NCI-H1105 treated with DMSO at 0.1 percent for 48 hours (cell line): ENCODE measurements at regions not wholly inside any gene's neighbourhood (a gene's known extent, or its start where the extent isn't known, plus 50 kb on each side); places are given as distances from the start of the nearest gene placed in this dataset.

Experiments used
- DNase-seq: peaks from one replicate; lab custom pipeline; 2025; lab: John Stamatoyannopoulos, UW

DNA sequence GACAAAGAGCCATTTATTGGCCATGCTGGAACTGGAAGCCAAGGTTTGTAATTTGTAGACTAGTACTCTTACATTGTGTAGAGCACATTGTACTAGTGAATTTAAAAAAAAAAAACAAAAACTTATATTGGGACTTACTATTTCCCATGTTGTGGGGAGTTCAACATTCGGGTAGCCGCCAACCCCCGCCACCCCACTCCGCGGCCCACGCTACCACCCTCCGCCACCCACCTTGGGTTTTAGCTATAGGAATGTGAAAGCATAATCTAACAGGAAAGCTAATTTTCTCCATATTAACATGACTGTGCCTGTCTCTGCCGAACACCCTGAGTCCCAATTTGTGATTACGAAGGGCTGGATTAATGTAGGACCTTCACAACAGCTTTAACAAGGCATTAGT lies 275.8 kb downstream of the FIGN start:
- no peak for DNase-seq

DNA sequence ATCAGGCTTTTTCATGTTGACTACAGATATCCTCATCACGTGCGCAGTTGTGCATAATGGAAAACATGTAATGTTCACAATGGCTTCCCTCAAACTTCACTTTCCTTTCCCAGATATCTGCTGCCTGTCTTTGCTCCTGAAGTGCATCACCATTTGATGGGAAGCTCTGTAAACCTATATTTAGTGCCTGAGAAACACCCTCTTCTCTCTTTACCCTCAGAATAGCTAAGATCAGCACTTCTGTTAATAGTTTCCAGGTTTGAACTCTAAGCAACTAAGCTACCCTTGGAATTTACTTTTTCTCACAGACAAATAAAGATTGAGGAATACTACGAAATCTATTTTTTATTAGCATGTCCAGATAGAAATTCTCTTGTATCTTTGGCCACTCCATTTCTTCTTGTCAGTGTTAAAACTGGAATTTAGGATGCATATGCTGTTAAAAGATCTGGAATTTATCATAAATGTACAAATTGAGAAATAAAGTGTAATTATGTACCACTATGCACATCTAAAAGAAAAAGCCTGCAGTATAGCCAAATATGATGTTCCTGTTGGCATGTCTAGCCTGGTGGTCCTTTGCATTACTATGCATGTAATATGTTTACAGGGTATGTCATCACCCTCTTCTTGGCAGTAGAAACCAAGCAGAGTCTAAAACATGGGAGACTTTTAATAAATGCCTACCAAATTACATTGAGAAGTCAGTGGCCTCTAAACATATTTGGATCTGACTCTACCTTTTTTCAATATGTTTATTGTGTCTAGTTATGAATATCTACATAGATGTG lies 278.7 kb downstream of the FIGN start:
- no peak for DNase-seq

DNA sequence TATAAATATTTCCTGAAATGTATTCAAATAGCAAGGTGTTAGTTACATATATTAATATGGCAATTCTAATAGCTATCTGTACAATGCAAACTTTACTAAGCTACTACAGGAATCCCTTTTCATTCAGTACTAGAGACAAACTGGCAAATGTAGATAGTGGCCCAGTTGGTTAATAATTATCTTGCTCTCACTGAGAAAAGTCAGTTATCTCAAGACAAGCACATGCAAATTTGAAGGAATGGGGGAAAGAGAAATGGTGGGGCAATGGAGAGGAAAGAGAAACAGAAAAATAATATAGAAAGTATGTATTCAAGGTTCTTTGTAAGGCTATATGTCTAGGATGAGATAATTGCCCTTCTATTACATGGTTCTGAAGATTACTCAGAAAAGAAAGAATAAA lies 280.0 kb downstream of the FIGN start:
- no peak for DNase-seq

DNA sequence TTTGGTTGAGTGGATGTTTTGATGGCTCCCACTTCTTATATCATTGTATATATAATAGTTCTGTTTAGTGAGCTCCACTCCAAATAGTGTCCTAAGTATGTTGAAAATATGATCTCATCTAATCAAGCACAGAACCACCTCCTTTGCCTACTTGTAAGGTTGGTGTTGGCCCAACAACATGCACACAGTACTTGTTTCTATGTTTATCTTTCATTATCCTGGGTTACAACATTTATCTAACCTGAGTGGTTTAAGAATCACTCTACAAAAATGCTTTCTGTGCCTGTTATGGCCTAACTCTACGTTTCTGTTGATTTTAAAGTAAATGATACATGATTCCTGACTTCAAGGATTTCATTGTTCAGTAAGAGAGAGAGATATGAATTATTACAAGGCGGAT lies 281.9 kb downstream of the FIGN start:
- DNase-seq = no peak

DNA sequence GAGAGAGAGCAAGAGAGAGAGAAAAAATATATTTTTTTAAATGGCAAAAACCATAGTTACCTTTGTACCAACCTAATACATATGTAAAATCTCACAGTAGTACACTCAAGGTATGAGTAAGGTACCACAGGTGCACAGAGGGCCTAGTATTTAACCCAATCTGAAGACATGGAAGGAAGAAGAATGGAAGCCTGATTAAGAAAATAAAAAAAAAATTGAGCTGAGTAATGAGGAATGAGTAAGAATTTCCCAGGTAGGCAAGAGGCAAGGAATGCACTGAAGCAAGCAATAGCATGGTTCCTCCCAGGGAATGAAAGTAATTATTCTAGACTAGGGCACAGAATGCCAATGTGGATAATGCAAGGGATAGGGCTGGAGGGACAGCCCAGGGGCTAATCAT lies 294.2 kb downstream of the FIGN start:
- no peak for DNase-seq

DNA sequence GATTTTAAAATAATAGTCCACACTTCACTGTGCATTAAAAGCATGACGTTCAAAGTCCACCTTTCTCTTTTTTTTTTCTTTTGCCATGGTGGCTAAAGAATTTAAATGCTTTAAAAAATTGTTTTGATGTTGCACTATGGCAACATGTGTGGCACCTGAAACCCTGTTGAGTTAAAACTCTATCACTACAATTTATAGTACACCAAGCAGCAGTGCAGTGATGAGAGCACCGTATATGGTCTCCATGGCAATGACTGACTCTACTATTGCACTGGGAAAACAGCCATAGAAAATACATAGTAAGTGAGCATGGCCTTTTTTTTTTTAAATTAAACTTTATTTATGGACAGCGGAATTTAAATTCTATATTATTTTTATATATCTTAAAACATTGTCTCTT lies 298.8 kb downstream of the FIGN start:
- DNase-seq = no peak

DNA sequence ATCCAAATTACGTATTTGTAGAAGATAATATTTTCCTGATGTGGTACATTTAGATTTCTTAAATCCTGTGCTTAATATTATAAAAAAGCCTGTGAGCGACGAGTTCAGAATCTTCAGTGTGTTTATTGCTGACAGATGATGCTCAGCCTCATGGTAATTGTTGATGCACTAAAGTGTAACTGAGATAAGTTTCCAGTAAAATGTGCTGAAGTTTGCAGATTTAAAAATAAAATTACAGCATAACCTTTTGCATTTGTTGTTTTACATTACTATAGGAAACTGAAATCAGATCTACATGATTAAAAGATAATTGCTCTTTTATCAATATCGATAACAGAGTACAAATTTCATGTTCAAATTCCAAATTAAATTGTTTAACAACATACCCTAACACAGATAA lies 307.6 kb downstream of the FIGN start:
- no peak for DNase-seq

DNA sequence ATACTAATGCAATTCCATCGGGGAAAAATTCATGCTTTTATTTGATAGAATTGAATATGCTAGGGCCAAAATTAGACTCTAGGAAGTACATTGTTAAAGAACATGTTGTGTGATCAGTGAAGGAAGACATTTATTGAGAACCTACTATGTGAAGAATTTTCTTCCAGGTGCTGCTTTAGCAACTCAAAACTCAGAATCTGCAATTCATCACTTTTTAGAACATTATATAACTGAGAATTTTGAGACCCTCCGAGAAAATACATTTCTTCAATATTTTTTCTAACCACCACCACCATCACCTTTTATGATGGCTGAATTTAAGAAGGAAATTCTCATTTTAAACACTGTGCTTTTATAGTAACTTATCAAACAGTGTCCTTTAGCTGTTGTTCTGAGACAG lies 315.2 kb downstream of the FIGN start:
- DNase-seq = no peak

DNA sequence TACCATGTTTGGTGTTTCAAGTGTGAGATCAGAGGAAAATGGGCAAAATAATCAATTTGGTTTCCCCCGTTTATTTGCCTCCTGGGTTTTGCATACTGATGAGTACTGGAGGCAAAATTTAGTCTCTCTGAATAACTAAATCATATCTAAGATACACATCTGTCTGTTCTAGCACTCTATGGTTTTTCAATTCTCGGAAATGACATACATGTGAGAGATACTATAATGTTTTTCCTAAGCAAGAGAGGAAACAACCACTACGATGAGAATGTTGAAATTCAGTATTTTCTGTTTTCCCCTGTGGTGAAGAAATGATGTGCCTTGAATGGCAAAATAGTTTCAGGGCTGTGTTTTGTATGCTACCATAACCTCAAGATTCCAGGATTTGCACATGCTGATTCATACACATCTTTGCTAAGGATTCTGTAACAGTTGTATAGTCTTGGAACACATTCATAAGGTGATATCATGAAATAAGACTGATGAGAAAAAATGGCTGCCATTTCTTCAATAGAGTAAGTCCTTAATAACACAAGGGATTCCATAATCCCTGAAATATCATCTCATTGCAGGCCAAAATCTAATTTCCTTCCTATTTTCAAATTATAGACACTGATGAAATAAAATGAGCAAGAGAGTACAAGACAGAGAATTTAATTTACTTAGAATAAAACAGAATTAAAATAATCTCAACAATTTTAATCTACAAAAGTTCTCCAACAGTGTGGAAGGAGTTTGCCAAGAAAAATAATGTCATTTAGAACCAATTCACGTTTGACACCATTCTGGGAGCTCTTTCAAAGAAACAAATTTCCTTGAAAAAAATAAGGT lies 316.6 kb downstream of the FIGN start:
- DNase-seq = no peak

DNA sequence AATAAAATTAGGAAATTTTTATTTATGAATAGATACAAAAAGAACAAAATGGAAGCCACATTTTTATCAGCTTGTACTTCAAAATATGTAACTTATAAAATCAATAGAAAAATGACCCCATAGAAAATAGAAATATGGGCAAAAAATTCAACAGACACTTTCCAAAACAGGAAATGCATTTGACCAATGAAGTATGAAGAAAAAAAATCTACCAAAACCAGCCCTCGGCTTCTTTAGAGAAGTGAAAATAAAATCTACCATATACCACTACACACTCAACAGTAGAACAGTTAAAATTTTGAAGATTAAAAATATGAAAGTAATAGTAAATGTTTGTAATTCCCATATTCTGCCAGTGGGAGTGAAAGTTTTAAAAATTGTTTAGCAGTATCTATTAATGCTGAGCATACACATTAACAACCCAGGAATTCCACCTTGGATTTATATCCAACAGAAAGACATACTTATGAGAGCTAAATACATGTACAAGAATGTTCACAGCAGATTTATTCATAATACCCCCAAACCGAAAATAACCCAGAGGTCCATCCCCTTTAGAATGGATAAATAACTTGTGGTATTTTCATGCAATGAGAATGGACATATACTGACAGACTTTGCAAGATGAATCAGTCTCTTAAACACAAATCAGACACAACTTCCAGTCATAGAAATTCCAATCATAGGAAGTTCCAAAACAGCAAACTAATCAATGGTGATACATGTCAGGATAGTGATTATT lies 318.0 kb downstream of the FIGN start:
- no peak for DNase-seq

DNA sequence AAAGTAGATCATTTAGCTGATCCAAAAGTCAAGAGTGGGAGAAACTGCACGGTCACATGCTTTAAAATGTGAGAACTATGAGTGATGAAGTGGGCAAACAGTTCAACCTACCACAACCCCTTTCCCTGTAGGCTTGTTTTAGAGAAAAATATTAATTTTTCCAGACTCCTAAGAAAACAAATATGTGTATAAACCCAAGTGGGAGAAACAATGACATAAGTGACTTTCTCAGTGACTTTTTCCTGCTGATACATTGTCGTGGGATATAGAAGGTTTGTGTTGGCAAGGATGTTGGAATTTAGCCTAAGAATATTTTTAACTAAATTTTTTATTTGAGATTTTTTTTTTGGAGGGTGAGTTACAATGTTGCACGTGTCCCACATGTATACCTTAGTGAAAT lies 321.7 kb downstream of the FIGN start:
- DNase-seq = no peak

DNA sequence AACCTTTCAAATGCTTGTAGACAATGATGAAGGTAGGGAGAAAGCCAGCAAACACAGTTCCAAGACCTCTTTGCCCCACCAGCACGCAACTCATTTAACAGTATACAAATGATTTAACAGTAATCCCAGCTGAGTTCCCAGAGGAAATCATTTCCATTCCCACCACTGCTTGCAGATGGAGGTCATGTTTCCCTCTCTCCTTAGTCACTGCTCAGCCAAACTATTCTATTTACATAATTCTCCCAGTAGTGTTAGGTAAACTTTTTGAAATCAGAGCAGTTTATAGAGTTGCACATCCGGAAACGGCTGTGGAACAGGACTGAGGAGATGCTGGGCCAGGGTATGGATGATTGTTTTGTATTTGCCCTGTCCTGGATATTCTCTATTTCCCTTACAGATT lies 328.5 kb downstream of the FIGN start:
- no peak for DNase-seq

DNA sequence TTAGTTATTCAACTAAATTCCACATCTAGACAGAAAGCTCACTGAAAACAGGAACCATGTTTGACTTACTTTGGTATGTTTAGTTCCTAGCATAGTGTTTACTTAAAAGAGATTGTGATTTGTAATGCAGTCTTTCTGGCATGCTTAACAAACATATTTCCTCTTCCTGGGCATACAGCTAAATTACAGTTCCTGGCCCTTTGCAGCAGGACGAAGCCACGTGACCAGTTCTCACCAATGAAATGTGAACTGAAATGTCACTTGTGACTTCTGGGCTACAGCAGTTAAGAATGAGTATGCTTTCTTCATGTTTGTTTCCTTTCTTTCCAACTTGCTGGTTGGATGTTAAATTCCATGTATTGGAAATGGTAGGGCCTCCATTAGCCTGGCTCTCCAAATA lies 330.5 kb downstream of the FIGN start:
- DNase-seq = no peak

DNA sequence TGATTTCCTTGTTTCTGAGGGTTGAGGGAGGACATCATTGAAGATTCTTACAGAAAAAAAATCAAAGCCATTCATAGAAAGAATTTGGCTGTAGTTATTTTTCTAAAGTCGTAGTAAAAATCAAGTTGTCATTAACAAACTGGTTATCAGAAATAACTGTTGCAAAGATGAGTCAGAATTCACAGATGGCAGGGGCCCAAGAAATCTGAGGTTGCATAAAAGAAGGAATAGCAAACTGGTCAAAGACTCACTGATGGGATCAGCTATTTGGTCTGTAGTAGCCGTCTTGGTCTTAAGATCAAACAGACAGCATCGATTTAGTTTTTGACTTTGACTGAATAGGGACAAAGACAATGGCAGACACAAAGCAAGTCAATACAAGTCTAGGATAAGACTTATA lies 334.3 kb downstream of the FIGN start:
- no peak for DNase-seq

DNA sequence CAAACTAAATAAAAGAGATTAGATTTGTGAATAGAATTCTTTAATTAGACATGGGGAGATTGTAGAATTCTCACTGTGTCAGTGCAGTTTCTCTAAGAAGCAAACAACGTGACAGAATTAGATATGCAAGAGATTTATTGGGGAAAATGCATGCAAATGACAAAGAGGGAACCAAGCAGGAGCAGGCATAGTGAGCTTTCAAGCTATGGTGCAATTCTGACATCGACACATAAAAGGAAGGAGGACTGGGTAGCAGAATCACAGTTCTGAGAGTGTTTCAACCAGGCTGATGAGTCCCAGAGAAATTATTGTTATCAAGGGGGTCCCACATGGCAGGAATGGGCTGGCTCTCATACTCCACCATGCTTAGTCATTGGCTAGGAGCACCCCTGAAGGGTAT lies 338.4 kb downstream of the FIGN start:
- DNase-seq = no peak

DNA sequence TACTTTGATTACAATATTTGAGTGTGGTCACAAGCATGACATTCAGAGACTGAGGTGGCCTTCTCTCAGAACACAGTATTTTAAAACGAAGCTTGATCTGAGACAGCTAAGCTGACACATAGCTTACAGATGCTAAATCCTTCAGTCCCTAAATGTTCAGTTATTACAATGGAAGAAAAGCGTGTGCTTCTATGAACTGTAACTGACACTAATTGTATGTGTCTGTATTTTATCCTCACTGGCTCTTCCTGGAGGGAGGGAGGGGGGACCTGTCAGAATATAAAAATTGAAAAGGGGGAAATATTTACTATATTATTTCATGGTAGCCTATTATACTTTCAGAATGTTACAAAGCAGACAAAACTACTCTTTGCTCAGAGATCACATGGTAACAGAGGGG lies 340.2 kb downstream of the FIGN start:
- no peak for DNase-seq

DNA sequence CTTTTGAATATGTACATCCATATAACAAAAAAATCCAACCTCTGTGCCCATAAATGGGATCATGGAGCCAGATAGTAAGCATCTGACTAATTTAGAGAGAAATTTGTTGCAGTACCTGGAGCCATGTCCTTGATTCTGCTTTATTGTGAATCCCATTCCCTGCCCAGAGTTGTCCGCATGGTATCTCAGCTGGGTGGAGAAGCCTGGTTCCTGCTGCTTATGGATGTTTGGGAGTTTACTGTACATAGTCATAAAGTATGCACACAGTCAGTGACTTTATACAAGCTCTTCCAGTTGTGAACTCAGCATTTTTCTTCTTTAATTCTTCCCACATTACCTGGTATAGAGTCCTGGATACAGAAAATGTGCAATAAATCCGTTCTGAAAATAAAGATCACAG lies 346.0 kb downstream of the FIGN start:
- no peak for DNase-seq

DNA sequence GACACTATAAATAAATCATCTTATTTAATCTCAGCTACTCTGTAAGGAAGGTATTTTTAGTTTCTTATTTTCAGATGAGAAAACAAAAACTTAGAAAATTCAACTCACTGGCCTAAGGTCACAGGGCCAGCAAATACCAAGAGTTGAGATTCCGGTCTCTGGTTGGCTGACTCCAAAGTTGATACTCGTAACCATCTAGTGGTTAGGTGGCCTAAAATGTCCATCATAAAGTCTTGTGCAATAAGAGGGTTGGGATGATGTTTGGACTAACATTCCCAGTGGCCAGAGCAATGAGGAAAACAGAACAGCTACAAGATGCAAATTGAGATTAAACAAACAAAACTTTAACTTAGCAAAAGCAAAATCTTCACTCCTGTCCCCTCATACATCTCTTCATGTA lies 360.3 kb downstream of the FIGN start:
- no peak for DNase-seq

DNA sequence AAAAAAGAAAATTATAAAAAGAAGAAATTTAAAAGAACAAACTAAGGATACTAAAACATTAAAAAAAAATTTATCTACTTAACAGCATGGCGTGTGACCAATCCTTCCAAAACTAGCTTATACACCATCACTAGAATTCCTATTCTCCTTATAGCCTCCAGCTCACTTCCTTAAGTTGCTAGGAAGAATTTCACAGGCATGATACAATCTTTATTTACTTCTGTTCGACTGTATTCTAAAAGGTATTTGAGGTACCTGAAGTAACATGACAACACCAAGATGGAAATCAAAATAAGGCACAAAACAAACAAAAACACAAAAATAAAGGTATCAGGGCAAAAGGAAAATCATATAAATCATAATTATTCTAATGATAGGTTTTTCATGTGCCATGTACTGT lies 360.7 kb downstream of the FIGN start:
- DNase-seq = no peak

DNA sequence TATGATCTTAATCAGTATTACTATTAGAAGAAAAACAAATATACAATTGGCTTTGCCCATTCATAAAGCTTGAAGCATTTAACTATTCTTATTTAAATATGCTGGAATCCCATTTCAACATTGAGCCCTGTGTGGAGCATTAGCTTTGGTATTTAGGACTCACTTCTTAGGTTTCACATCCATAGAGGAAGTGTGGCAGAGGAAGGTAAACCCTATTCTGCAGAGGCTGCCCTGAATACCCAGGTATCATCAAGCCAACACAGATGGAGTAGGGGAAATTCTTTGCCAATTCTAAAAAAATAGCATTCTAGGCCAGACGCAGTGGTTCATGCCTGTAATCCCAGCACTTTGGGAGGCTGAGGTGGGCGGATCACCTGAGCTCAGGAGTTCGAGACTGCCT lies 361.5 kb downstream of the FIGN start:
- DNase-seq = no peak

DNA sequence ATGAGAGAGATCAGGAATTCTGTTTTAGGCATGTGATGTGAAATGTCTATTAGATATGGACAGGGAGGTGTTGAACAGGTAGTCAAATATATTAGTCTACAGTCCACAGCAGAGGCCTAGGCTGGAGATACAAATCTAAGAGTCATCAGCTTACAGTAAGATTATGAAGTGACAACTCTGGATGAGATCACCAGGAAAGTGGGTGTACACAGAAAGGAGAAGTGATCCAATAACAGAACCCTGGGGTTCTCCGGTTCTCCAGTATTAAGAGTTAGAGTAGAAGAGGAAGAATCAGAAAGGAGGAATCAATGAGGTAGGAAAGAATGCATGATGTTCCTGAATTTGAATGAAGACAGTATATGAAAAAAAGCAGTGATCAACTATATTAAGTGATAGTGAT lies 362.3 kb downstream of the FIGN start:
- no peak for DNase-seq

DNA sequence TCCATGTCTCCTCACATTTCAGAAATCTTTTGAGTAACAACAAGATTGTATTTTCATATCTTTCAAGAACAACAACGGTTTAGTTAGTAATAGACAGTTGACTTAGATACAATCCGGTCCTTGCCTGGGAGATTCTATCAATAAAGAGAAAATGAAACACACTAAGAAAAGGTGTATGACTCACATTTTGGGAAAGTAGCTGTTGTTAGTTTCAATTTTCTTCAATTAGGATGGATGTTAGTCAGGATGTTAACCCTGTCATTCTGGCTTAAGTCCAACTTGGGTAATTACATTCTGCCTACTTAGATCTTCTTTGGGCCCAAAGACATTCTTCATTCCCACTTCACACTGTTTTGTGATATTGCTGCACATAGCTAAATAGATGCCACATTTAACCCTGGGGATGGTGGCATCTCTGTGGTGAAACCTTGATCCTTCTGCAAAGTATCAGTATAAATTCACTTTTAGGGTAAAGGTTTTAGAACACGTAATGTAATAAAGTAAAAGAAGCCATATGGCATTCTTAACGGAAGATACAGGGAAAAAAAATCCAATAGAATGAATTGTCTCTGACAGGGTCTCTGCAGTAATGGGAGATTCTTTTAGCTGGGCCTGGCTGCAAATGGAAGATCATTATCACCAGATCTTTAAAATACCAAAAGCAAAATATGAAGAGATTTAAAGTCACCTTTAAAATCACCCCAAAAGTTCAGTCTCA lies 365.5 kb downstream of the FIGN start:
- DNase-seq = peak; percentile 13
